HEK293 (cell line): ENCODE measurements at regions not wholly inside any gene's neighbourhood (a gene's known extent, or its start where the extent isn't known, plus 50 kb on each side); places are given as distances from the start of the nearest gene placed in this dataset.

Experiments used
- CTCF ChIA-PET: fragments of 350-600 bp; formaldehyde crosslinking; extraction: SDS; loops from one replicate; lab custom pipeline; 2021; ENCODE audit warnings: antibody characterized with exemption; lab: Yijun Ruan, JAX
- POLR2A ChIA-PET: fragments of 300-600 bp; formaldehyde crosslinking; extraction: SDS; loops from one replicate; lab custom pipeline; 2020; ENCODE audit warnings: antibody characterized with exemption, inconsistent platforms; lab: Yijun Ruan, JAX
- H3K27ac ChIP-seq: fragments of 200-500 bp; sonication (Bioruptor generic); 2 replicates; pipeline ENCODE4 v1.5.1; 2014; ENCODE audit warnings: low read depth, low read length, control low read depth, inconsistent platforms; ENCODE audit errors: extremely low read depth
- H3K36me3 ChIP-seq, 2 experiments: fragments of 200-500 bp in 1 of 2; sonication (Bioruptor generic) in 1 of 2; 1 replicate in 1 of 2; 2 replicates in 1 of 2; pipeline ENCODE4 v1.5.1; 2014 to 2017; ENCODE audit warnings: inconsistent platforms in 2 of 2, low read length in 2 of 2; ENCODE audit not compliant: control insufficient read depth in 2 of 2, insufficient read depth in 1 of 2
- H3K4me1 ChIP-seq: fragments of 200-500 bp; sonication (Bioruptor generic); 2 replicates; pipeline ENCODE4 v1.5.1; 2014; ENCODE audit warnings: mild to moderate bottlenecking, low read length, inconsistent platforms; ENCODE audit not compliant: control insufficient read depth, insufficient read depth
- H3K4me3 ChIP-seq: 2 replicates; pipeline ENCODE4 v1.5.1; 2011; ENCODE audit warnings: low read depth, mild to moderate bottlenecking, control low read depth, low read length, moderate library complexity
- H3K9me3 ChIP-seq: fragments of 200-500 bp; sonication (Bioruptor generic); 2 replicates; pipeline ENCODE4 v1.5.1; 2014; ENCODE audit warnings: low read depth, low read length, inconsistent platforms; ENCODE audit not compliant: control insufficient read depth, insufficient read depth
- GFI1B ChIP-seq: fragments of 450-650 bp; formaldehyde crosslinking; IDR thresholded peaks from 2 replicates; pipeline ENCODE4 v1.5.1; 2016; ENCODE audit warnings: missing biosample characterization, missing genetic modification characterization
- GLIS1 ChIP-seq: fragments of 450-650 bp; formaldehyde crosslinking; IDR thresholded peaks from 2 replicates; pipeline ENCODE4 v1.5.1; 2016; ENCODE audit warnings: missing biosample characterization, missing genetic modification characterization
- KLF7 ChIP-seq: fragments of 450-650 bp; formaldehyde crosslinking; IDR thresholded peaks from 2 replicates; pipeline ENCODE4 v1.5.1; 2016; ENCODE audit warnings: missing biosample characterization, missing genetic modification characterization, borderline replicate concordance
- MEIS1 ChIP-seq: sonication (generic); formaldehyde crosslinking; IDR thresholded peaks from 2 replicates; pipeline ENCODE4 v1.8.1; 2022; ENCODE audit warnings: missing genetic modification reagents, mild to moderate bottlenecking, borderline replicate concordance
- MZF1 ChIP-seq: fragments of 450-650 bp; formaldehyde crosslinking; IDR thresholded peaks from 2 replicates; pipeline ENCODE4 v1.5.1; 2017; ENCODE audit warnings: missing biosample characterization, missing genetic modification characterization, borderline replicate concordance
- SP2 ChIP-seq: fragments of 450-650 bp; formaldehyde crosslinking; IDR thresholded peaks from 2 replicates; pipeline ENCODE4 v1.5.1; 2016; ENCODE audit warnings: missing biosample characterization, missing genetic modification characterization
- SP3 ChIP-seq: fragments of 450-650 bp; formaldehyde crosslinking; IDR thresholded peaks from 2 replicates; pipeline ENCODE4 v1.5.1; 2016; ENCODE audit warnings: missing biosample characterization, missing genetic modification characterization
- TRIM28 ChIP-seq: IDR thresholded peaks from 2 replicates; pipeline ENCODE4 v1.6.1; 2011; ENCODE audit warnings: low read length, control low read depth, borderline replicate concordance
- ZFP69B ChIP-seq: fragments of 450-650 bp; formaldehyde crosslinking; IDR thresholded peaks from 2 replicates; pipeline ENCODE4 v1.5.1; 2016; ENCODE audit warnings: missing biosample characterization, missing genetic modification characterization
- ZIC2 ChIP-seq: fragments of 450-650 bp; formaldehyde crosslinking; IDR thresholded peaks from 2 replicates; pipeline ENCODE4 v1.5.1; 2016; ENCODE audit warnings: missing biosample characterization, missing genetic modification characterization
- ZNF10 ChIP-seq: fragments of 450-650 bp; formaldehyde crosslinking; IDR thresholded peaks from 2 replicates; pipeline ENCODE4 v1.5.1; 2017; ENCODE audit warnings: missing biosample characterization, missing genetic modification characterization
- ZNF112 ChIP-seq: fragments of 450-650 bp; formaldehyde crosslinking; IDR thresholded peaks from 2 replicates; pipeline ENCODE4 v1.5.0; 2017; ENCODE audit warnings: missing biosample characterization, missing genetic modification characterization
- ZNF24 ChIP-seq: fragments of 450-650 bp; formaldehyde crosslinking; IDR thresholded peaks from 2 replicates; pipeline ENCODE4 v1.5.1; 2016; ENCODE audit warnings: missing biosample characterization, missing genetic modification characterization
- ZNF473 ChIP-seq: fragments of 450-650 bp; formaldehyde crosslinking; IDR thresholded peaks from 2 replicates; pipeline ENCODE4 v1.5.1; 2017; ENCODE audit warnings: missing biosample characterization, missing genetic modification characterization
- ZNF544 ChIP-seq: fragments of 450-650 bp; formaldehyde crosslinking; IDR thresholded peaks from 2 replicates; pipeline ENCODE4 v1.5.0; 2017; ENCODE audit warnings: missing biosample characterization, missing genetic modification characterization
- ZNF624 ChIP-seq: fragments of 450-650 bp; formaldehyde crosslinking; IDR thresholded peaks from 2 replicates; pipeline ENCODE4 v1.5.1; 2017; ENCODE audit warnings: missing biosample characterization, missing genetic modification characterization
- ZSCAN23 ChIP-seq: fragments of 450-650 bp; formaldehyde crosslinking; IDR thresholded peaks from 2 replicates; pipeline ENCODE4 v1.5.1; 2016; ENCODE audit warnings: missing biosample characterization, missing genetic modification characterization
- TF ChIP-seq, protein P1 (sequence below): fragments of 450-650 bp; formaldehyde crosslinking; IDR thresholded peaks from 2 replicates; pipeline ENCODE4 v1.5.1; 2016; ENCODE audit warnings: missing biosample characterization, missing genetic modification characterization
- TF ChIP-seq, protein P2 (sequence below): fragments of 450-650 bp; formaldehyde crosslinking; IDR thresholded peaks from 2 replicates; pipeline ENCODE4 v1.5.1; 2016; ENCODE audit warnings: missing biosample characterization, missing genetic modification characterization
- TF ChIP-seq, protein P3 (sequence below): fragments of 450-650 bp; formaldehyde crosslinking; IDR thresholded peaks from 2 replicates; pipeline ENCODE4 v1.5.1; 2017; ENCODE audit warnings: missing biosample characterization, missing genetic modification characterization
- TF ChIP-seq, protein P4 (sequence below): fragments of 450-650 bp; formaldehyde crosslinking; IDR thresholded peaks from 2 replicates; pipeline ENCODE4 v1.5.1; 2016; ENCODE audit warnings: missing biosample characterization, missing genetic modification characterization
- TF ChIP-seq, protein P5 (sequence below): fragments of 450-650 bp; formaldehyde crosslinking; IDR thresholded peaks from 2 replicates; pipeline ENCODE4 v1.5.1; 2017; ENCODE audit warnings: missing biosample characterization, missing genetic modification characterization
- TF ChIP-seq, protein P6 (sequence below): fragments of 450-650 bp; formaldehyde crosslinking; IDR thresholded peaks from 2 replicates; pipeline ENCODE4 v1.5.1; 2016; ENCODE audit warnings: missing biosample characterization, missing genetic modification characterization

DNA sequence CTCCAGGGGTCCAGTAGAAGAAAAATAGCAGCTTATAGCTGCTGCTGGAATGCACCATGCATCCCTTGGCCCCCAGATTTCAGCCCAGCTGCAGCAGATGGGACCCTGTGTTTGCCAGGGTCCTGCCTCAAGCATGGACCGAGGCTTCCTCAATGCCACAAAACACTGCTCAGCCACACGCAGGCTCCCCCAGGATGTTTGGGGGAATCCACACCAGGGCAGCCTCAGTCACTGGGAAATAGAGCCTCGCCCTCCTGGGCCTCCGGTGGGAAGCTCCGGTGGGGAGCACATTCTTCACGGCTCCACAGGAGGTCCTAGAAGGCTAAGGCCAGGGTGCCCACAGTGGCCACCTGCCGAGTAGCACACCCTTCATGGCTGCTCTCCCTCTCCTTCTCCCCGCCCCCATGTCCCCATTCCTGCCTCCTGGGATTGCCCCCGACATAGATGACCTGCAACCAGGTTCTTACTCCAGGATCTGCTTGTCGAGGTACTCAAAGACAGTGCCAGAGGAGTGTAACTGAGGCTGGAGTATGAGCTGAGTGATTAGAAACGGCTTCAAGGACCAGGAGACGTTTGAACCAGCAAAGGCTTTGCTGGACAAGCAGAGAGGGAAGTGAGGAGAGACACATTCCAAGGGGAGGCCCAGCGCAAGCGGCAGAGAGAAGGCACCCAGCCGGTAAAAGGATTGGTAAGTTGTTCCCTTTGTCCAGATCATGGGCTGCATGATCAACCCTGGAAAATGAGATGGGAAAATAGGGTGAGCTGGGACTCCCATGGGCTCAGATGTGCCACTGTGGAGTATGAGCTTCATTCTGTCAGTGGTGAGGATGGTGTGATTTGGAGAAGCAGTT, 110.7 kb upstream of the UQCRFS1 start:
- CTCF ChIA-PET = interaction anchor here (0.5 kb wide), 1 partner anchor 257 kb away, joined by 3 read pairs; no protein-coding TSS in a partner anchor
- Histone ChIP-seq H3K9me3 (no peaks in the 10 kb centered on the region), H3K4me3 (no peak overlapping the region), H3K36me3 (no peaks in the 10 kb centered on the region), H3K27ac (no peak overlapping the region), H3K4me1 (no peaks in the 10 kb centered on the region)
- POLR2A ChIA-PET = no interaction called here
- TF ChIP-seq TRIM28 (no peak), ZIC2 (tag by site-specific recombination) (0 out of 2 replicates have a peak, but pooled peaks have one; percentile 29), GLIS1 (tag by site-specific recombination) (peak; percentile 77)

DNA sequence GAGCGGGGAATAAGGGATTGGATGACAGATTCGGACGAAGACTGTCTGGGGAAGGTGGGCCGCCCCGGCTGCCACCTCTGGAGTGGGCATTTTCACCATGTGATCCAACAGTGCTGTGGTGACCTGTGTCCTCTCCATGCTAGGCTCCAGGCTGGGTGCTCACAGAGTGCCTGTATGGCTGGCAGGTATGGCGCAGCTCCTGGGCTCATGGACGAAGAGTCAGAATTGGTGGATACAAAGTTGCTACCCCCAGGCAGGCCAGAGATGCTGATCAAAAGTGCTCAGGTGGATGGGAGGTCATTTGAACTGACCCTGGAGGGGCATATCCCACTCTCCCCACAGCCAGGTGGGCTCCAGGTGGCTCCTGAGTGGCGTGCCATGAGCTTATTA, 111.3 kb upstream of the UQCRFS1 start:
- POLR2A ChIA-PET = no interaction called here
- no peaks in the 10 kb centered on the region for H3K4me1 ChIP-seq
- CTCF ChIA-PET = interaction anchor here (0.5 to 0.6 kb wide), 2 partner anchors 251 to 258 kb away, joined by 3 read pairs; no protein-coding TSS in a partner anchor

DNA sequence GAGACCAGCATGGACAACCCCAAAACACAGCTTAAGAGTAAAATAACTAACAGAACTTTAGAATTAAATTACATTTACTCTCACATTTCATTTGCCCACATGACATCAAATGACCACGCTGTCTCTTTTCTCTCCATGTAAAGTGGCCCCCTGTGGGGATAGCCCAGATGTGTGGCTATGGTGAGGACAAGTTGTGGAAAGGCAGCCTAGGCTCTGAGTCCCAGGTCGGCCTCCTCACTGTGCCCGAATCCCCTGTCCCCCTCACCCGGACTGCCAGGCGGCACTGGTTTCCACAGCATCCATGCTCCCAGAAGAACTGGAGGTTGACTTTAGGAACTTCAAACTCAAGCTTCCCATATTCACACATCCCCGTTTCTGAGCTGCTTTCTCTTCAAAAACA, 111.8 kb upstream of the UQCRFS1 start:
- POLR2A ChIA-PET = no interaction called here
- H3K4me3 ChIP-seq = no peak overlapping the region
- H3K36me3 ChIP-seq = no peaks in the 10 kb centered on the region
- CTCF ChIA-PET = interaction anchor here (0.6 kb wide), 1 partner anchor 251 kb away, joined by 3 read pairs; no protein-coding TSS in a partner anchor
- H3K27ac ChIP-seq = no peak overlapping the region
- H3K4me1 ChIP-seq = no peaks in the 10 kb centered on the region
- H3K9me3 ChIP-seq = no peaks in the 10 kb centered on the region
- TF ChIP-seq SP3 (tag by site-specific recombination) (no peak), ZFP69B (tag by site-specific recombination) (no peak), GFI1B (tag by site-specific recombination) (no peak), ZNF10 (no peak), MEIS1 (CRISPR knock-in tag) (no peak), ZNF112 (tag by site-specific recombination) (no peak), ZNF473 (no peak), KLF7 (no peak), ZSCAN23 (tag by site-specific recombination) (no peak), ZNF544 (tag by site-specific recombination) (no peak)
- TF ChIP-seq, protein P1, sequence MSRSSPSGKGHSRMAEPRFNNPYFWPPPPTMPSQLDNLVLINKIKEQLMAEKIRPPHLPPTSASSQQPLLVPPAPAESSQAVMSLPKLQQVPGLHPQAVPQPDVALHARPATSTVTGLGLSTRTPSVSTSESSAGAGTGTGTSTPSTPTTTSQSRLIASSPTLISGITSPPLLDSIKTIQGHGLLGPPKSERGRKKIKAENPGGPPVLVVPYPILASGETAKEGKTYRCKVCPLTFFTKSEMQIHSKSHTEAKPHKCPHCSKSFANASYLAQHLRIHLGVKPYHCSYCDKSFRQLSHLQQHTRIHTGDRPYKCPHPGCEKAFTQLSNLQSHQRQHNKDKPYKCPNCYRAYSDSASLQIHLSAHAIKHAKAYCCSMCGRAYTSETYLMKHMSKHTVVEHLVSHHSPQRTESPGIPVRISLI (tag by site-specific recombination) = no peak
- TF ChIP-seq, protein P2, sequence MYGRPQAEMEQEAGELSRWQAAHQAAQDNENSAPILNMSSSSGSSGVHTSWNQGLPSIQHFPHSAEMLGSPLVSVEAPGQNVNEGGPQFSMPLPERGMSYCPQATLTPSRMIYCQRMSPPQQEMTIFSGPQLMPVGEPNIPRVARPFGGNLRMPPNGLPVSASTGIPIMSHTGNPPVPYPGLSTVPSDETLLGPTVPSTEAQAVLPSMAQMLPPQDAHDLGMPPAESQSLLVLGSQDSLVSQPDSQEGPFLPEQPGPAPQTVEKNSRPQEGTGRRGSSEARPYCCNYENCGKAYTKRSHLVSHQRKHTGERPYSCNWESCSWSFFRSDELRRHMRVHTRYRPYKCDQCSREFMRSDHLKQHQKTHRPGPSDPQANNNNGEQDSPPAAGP (tag by site-specific recombination) = no peak
- TF ChIP-seq, protein P3, sequence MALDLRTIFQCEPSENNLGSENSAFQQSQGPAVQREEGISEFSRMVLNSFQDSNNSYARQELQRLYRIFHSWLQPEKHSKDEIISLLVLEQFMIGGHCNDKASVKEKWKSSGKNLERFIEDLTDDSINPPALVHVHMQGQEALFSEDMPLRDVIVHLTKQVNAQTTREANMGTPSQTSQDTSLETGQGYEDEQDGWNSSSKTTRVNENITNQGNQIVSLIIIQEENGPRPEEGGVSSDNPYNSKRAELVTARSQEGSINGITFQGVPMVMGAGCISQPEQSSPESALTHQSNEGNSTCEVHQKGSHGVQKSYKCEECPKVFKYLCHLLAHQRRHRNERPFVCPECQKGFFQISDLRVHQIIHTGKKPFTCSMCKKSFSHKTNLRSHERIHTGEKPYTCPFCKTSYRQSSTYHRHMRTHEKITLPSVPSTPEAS = no peak

More for the DNA sequence above, 111.3 kb upstream of the UQCRFS1 start:
- Histone ChIP-seq H3K4me3 (no peak overlapping the region), H3K9me3 (no peaks in the 10 kb centered on the region), H3K27ac (no peak overlapping the region), H3K36me3 (no peaks in the 10 kb centered on the region)
- TF ChIP-seq, protein P4, sequence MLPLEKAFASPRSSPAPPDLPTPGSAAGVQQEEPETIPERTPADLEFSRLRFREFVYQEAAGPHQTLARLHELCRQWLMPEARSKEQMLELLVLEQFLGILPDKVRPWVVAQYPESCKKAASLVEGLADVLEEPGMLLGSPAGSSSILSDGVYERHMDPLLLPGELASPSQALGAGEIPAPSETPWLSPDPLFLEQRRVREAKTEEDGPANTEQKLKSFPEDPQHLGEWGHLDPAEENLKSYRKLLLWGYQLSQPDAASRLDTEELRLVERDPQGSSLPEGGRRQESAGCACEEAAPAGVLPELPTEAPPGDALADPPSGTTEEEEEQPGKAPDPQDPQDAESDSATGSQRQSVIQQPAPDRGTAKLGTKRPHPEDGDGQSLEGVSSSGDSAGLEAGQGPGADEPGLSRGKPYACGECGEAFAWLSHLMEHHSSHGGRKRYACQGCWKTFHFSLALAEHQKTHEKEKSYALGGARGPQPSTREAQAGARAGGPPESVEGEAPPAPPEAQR = no peak
- TF ChIP-seq MZF1 (tag by site-specific recombination) (no peak), ZNF624 (tag by site-specific recombination) (no peak), ZNF24 (no peak), SP2 (tag by site-specific recombination) (no peak)
- TF ChIP-seq, protein P5, sequence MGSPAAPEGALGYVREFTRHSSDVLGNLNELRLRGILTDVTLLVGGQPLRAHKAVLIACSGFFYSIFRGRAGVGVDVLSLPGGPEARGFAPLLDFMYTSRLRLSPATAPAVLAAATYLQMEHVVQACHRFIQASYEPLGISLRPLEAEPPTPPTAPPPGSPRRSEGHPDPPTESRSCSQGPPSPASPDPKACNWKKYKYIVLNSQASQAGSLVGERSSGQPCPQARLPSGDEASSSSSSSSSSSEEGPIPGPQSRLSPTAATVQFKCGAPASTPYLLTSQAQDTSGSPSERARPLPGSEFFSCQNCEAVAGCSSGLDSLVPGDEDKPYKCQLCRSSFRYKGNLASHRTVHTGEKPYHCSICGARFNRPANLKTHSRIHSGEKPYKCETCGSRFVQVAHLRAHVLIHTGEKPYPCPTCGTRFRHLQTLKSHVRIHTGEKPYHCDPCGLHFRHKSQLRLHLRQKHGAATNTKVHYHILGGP (tag by site-specific recombination) = no peak
- TF ChIP-seq, protein P6, sequence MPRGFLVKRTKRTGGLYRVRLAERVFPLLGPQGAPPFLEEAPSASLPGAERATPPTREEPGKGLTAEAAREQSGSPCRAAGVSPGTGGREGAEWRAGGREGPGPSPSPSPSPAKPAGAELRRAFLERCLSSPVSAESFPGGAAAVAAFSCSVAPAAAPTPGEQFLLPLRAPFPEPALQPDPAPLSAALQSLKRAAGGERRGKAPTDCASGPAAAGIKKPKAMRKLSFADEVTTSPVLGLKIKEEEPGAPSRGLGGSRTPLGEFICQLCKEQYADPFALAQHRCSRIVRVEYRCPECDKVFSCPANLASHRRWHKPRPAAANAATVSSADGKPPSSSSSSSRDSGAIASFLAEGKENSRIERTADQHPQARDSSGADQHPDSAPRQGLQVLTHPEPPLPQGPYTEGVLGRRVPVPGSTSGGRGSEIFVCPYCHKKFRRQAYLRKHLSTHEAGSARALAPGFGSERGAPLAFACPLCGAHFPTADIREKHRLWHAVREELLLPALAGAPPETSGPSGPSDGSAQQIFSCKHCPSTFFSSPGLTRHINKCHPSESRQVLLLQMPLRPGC (tag by site-specific recombination) = no peak
